ENCODE measurements at regions not wholly inside any gene's neighbourhood (a gene's known extent, or its start where the extent isn't known, plus 50 kb on each side); places are given as distances from the start of the nearest gene placed in this dataset.

- no peaks in the 10 kb centered on the region for H3K36me3 ChIP-seq (ENCODE audit: control insufficient read depth, insufficient read depth, low read length)
- no peak for DNase-seq (ENCODE audit: low read depth)
- H3K4me3 ChIP-seq (ENCODE audit: low read depth, low read length) = no peak overlapping the region
- H3K27me3 ChIP-seq (ENCODE audit: control insufficient read depth, insufficient read depth, low read length) = no peaks in the 10 kb centered on the region
- TF ChIP-seq CTCF (IDR thresholded peaks at IDR 0.05; ENCODE audit: insufficient read depth, low read length, poor library complexity, severe bottlenecking) = no peak
Measured at GRCh38 chr2:59066787-59067399, 825.8 kb upstream of the FANCL start.

GRCh38 chr2:59047373-59047995, 806.4 kb upstream of the FANCL start:
- no peak for DNase-seq (ENCODE audit: low read depth)
- H3K36me3 ChIP-seq (ENCODE audit: control insufficient read depth, insufficient read depth, low read length) = no peaks in the 10 kb centered on the region
- H3K4me3 ChIP-seq (ENCODE audit: low read depth, low read length) = no peak overlapping the region
- TF ChIP-seq CTCF (IDR thresholded peaks at IDR 0.05; ENCODE audit: insufficient read depth, low read length, poor library complexity, severe bottlenecking) = no peak
- no peaks in the 10 kb centered on the region for H3K27me3 ChIP-seq (ENCODE audit: control insufficient read depth, insufficient read depth, low read length)

GRCh38 chr2:59046401-59047372, 805.6 kb upstream of the FANCL start:
- no peak for DNase-seq (ENCODE audit: low read depth)
- no peaks in the 10 kb centered on the region for H3K27me3 ChIP-seq (ENCODE audit: control insufficient read depth, insufficient read depth, low read length)
- no peak overlapping the region for H3K4me3 ChIP-seq (ENCODE audit: low read depth, low read length)
- H3K36me3 ChIP-seq (ENCODE audit: control insufficient read depth, insufficient read depth, low read length) = no peaks in the 10 kb centered on the region
- no peak for TF ChIP-seq CTCF (IDR thresholded peaks at IDR 0.05; ENCODE audit: insufficient read depth, low read length, poor library complexity, severe bottlenecking)

- no peak for DNase-seq (ENCODE audit: low read depth)
- Histone ChIP-seq H3K27me3 (ENCODE audit: control insufficient read depth, insufficient read depth, low read length) (no peaks in the 10 kb centered on the region), H3K36me3 (ENCODE audit: control insufficient read depth, insufficient read depth, low read length) (no peaks in the 10 kb centered on the region), H3K4me3 (ENCODE audit: low read depth, low read length) (no peak overlapping the region)
- no peak for TF ChIP-seq CTCF (IDR thresholded peaks at IDR 0.05; ENCODE audit: insufficient read depth, low read length, poor library complexity, severe bottlenecking)
Measured at GRCh38 chr2:59044736-59045135, 803.6 kb upstream of the FANCL start.

GRCh38 chr2:59041139-59041538, 800.0 kb upstream of the FANCL start:
- no peak for TF ChIP-seq CTCF (IDR thresholded peaks at IDR 0.05; ENCODE audit: insufficient read depth, low read length, poor library complexity, severe bottlenecking)
- no peak for DNase-seq (ENCODE audit: low read depth)
- no peak overlapping the region for H3K4me3 ChIP-seq (ENCODE audit: low read depth, low read length)
- no peaks in the 10 kb centered on the region for H3K36me3 ChIP-seq (ENCODE audit: control insufficient read depth, insufficient read depth, low read length)
- H3K27me3 ChIP-seq (ENCODE audit: control insufficient read depth, insufficient read depth, low read length) = no peaks in the 10 kb centered on the region

Data from kidney epithelial cell (primary cell).